SK-N-SH treated with all-trans-retinoic acid at 6 μM for 48 hours (cell line): ENCODE measurements at regions not wholly inside any gene's neighbourhood (a gene's known extent, or its start where the extent isn't known, plus 50 kb on each side); places are given as distances from the start of the nearest gene placed in this dataset.

Experiments
- CSDC2 ChIP-seq: fragments of 250-450 bp; sonication (Bioruptor Pico); IDR thresholded peaks from 2 replicates; pipeline ENCODE4 v1.5.0; 2020; ENCODE audit warnings: mild to moderate bottlenecking, moderate library complexity
- ISL1 ChIP-seq: fragments of 250-450 bp; sonication (Bioruptor Pico); IDR thresholded peaks from 2 replicates; pipeline ENCODE4 v2.1.2; 2022; ENCODE audit warnings: mild to moderate bottlenecking, moderate library complexity
- OSR1 ChIP-seq: fragments of 250-450 bp; sonication (Bioruptor Pico); IDR thresholded peaks from 2 replicates; pipeline ENCODE4 v1.8.0; 2022; ENCODE audit warnings: moderate library complexity, mild to moderate bottlenecking, inconsistent platforms
- SNAI2 ChIP-seq: fragments of 250-450 bp; sonication (Bioruptor Pico); IDR thresholded peaks from 2 replicates; pipeline ENCODE4 v1.5.0; 2020; ENCODE audit warnings: mild to moderate bottlenecking, moderate library complexity
- TOX ChIP-seq: fragments of 250-450 bp; sonication (Bioruptor Pico); IDR thresholded peaks from 2 replicates; pipeline ENCODE4 v1.8.0; 2021; ENCODE audit warnings: mild to moderate bottlenecking, moderate library complexity, borderline replicate concordance
- ZFP3 ChIP-seq: fragments of 250-450 bp; sonication (Bioruptor Pico); IDR thresholded peaks from 2 replicates; pipeline ENCODE4 v1.5.0; 2020; ENCODE audit warnings: mild to moderate bottlenecking, moderate library complexity
- TF ChIP-seq, protein P1 (sequence below): fragments of 250-450 bp; sonication (Bioruptor Pico); IDR thresholded peaks from 2 replicates; pipeline ENCODE4 v1.5.0; 2020; ENCODE audit warnings: mild to moderate bottlenecking, moderate library complexity
- TF ChIP-seq, protein P2 (sequence below): fragments of 250-450 bp; sonication (Bioruptor Pico); IDR thresholded peaks from 2 replicates; pipeline ENCODE4 v1.8.0; 2020; ENCODE audit warnings: mild to moderate bottlenecking, moderate library complexity, borderline replicate concordance
- TF ChIP-seq, protein P3 (sequence below): fragments of 250-450 bp; sonication (Bioruptor Pico); IDR thresholded peaks from 2 replicates; pipeline ENCODE4 v1.5.1; 2021; ENCODE audit warnings: mild to moderate bottlenecking, moderate library complexity

DNA sequence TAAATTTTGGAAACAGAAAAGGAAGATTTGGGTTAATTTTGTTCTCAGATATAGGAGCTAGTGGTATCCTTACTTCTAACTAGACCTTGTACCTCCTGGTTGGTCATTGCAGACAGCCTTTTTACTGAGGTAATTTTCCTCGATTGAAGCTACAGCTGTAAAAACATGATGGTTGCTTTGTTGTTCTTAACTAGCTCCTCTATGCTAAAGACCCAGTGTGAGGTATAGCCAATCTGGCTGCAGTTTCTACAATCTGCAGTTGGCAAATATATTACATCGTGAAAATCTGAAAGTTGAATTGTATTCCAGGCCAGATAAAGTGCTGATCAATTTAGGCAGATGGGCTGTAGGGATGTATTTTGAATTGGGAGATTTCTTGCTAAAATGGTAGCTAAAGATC, 116.5 kb downstream of the AASDHPPT start:
- no peak for TF ChIP-seq ZFP3 (CRISPR knock-in tag)
- TF ChIP-seq TOX: no peak
- TF ChIP-seq, protein P1, sequence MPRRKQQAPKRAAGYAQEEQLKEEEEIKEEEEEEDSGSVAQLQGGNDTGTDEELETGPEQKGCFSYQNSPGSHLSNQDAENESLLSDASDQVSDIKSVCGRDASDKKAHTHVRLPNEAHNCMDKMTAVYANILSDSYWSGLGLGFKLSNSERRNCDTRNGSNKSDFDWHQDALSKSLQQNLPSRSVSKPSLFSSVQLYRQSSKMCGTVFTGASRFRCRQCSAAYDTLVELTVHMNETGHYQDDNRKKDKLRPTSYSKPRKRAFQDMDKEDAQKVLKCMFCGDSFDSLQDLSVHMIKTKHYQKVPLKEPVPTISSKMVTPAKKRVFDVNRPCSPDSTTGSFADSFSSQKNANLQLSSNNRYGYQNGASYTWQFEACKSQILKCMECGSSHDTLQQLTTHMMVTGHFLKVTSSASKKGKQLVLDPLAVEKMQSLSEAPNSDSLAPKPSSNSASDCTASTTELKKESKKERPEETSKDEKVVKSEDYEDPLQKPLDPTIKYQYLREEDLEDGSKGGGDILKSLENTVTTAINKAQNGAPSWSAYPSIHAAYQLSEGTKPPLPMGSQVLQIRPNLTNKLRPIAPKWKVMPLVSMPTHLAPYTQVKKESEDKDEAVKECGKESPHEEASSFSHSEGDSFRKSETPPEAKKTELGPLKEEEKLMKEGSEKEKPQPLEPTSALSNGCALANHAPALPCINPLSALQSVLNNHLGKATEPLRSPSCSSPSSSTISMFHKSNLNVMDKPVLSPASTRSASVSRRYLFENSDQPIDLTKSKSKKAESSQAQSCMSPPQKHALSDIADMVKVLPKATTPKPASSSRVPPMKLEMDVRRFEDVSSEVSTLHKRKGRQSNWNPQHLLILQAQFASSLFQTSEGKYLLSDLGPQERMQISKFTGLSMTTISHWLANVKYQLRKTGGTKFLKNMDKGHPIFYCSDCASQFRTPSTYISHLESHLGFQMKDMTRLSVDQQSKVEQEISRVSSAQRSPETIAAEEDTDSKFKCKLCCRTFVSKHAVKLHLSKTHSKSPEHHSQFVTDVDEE: no peak
- TF ChIP-seq OSR1 (CRISPR knock-in tag): no peak
- TF ChIP-seq ISL1 (CRISPR knock-in tag): no peak
- TF ChIP-seq, protein P2, sequence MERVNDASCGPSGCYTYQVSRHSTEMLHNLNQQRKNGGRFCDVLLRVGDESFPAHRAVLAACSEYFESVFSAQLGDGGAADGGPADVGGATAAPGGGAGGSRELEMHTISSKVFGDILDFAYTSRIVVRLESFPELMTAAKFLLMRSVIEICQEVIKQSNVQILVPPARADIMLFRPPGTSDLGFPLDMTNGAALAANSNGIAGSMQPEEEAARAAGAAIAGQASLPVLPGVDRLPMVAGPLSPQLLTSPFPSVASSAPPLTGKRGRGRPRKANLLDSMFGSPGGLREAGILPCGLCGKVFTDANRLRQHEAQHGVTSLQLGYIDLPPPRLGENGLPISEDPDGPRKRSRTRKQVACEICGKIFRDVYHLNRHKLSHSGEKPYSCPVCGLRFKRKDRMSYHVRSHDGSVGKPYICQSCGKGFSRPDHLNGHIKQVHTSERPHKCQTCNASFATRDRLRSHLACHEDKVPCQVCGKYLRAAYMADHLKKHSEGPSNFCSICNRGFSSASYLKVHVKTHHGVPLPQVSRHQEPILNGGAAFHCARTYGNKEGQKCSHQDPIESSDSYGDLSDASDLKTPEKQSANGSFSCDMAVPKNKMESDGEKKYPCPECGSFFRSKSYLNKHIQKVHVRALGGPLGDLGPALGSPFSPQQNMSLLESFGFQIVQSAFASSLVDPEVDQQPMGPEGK (CRISPR knock-in tag): no peak
- TF ChIP-seq SNAI2 (CRISPR knock-in tag): no peak
- no peak for TF ChIP-seq CSDC2 (CRISPR knock-in tag)
- TF ChIP-seq, protein P3, sequence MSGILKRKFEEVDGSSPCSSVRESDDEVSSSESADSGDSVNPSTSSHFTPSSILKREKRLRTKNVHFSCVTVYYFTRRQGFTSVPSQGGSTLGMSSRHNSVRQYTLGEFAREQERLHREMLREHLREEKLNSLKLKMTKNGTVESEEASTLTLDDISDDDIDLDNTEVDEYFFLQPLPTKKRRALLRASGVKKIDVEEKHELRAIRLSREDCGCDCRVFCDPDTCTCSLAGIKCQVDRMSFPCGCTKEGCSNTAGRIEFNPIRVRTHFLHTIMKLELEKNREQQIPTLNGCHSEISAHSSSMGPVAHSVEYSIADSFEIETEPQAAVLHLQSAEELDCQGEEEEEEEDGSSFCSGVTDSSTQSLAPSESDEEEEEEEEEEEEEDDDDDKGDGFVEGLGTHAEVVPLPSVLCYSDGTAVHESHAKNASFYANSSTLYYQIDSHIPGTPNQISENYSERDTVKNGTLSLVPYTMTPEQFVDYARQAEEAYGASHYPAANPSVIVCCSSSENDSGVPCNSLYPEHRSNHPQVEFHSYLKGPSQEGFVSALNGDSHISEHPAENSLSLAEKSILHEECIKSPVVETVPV (CRISPR knock-in tag): no peak
